ENCODE measurements at regions not wholly inside any gene's neighbourhood (a gene's known extent, or its start where the extent isn't known, plus 50 kb on each side); places are given as distances from the start of the nearest gene placed in this dataset.

- H3K4me3 ChIP-seq (replicated peaks; ENCODE audit: low read depth, low read length), result no peak overlapping the region
- TF ChIP-seq, protein P1, sequence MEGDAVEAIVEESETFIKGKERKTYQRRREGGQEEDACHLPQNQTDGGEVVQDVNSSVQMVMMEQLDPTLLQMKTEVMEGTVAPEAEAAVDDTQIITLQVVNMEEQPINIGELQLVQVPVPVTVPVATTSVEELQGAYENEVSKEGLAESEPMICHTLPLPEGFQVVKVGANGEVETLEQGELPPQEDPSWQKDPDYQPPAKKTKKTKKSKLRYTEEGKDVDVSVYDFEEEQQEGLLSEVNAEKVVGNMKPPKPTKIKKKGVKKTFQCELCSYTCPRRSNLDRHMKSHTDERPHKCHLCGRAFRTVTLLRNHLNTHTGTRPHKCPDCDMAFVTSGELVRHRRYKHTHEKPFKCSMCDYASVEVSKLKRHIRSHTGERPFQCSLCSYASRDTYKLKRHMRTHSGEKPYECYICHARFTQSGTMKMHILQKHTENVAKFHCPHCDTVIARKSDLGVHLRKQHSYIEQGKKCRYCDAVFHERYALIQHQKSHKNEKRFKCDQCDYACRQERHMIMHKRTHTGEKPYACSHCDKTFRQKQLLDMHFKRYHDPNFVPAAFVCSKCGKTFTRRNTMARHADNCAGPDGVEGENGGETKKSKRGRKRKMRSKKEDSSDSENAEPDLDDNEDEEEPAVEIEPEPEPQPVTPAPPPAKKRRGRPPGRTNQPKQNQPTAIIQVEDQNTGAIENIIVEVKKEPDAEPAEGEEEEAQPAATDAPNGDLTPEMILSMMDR (IDR thresholded peaks at IDR 0.05; ENCODE audit: low read depth, low read length, missing control alignments), result no peak
- DNase-seq (ENCODE audit: extremely low read depth, low read depth), result no peak
These were observed 164.7 kb downstream of the LTN1 start for GRCh38 chr21:28828021-28828420.

DNA sequence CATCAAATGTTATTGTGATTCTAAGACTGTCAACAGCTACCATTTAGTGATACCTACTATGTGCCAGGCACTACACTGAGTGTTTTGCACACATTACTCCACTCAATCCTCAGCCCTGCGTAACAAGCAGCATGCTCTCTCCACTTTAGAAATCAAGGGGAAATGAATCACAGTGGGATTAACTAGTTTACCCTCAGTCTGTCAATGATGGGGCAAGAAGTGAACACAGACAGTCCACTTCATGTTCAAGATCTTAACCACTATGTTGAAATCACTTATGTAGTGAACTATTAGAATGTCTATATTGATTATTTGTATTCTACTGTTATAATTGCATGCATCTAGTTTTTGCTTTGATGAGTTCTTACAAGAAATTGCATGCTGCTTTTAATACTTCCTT, 165.3 kb downstream of the LTN1 start:
- H3K4me3 ChIP-seq (replicated peaks; ENCODE audit: low read depth, low read length), result no peak overlapping the region
- DNase-seq (ENCODE audit: extremely low read depth, low read depth), result no peak
- TF ChIP-seq, protein P1 (IDR thresholded peaks at IDR 0.05; ENCODE audit: low read depth, low read length, missing control alignments), result no peak

- H3K4me3 ChIP-seq (replicated peaks; ENCODE audit: low read depth, low read length), result no peak overlapping the region
- TF ChIP-seq, protein P1 (IDR thresholded peaks at IDR 0.05; ENCODE audit: low read depth, low read length, missing control alignments), result no peak
- no peak for DNase-seq (ENCODE audit: extremely low read depth, low read depth)
These were observed 166.1 kb downstream of the LTN1 start for GRCh38 chr21:28826569-28826968.

GRCh38 chr21:28826021-28826420, 166.7 kb downstream of the LTN1 start:
- TF ChIP-seq, protein P1 (IDR thresholded peaks at IDR 0.05; ENCODE audit: low read depth, low read length, missing control alignments), result no peak
- no peak for DNase-seq (ENCODE audit: extremely low read depth, low read depth)
- H3K4me3 ChIP-seq (replicated peaks; ENCODE audit: low read depth, low read length), result no peak overlapping the region

GRCh38 chr21:28823429-28823828, 169.2 kb downstream of the LTN1 start:
- TF ChIP-seq, protein P1 (IDR thresholded peaks at IDR 0.05; ENCODE audit: low read depth, low read length, missing control alignments), result no peak
- H3K4me3 ChIP-seq (replicated peaks; ENCODE audit: low read depth, low read length), result no peak overlapping the region
- no peak for DNase-seq (ENCODE audit: extremely low read depth, low read depth)

DNA sequence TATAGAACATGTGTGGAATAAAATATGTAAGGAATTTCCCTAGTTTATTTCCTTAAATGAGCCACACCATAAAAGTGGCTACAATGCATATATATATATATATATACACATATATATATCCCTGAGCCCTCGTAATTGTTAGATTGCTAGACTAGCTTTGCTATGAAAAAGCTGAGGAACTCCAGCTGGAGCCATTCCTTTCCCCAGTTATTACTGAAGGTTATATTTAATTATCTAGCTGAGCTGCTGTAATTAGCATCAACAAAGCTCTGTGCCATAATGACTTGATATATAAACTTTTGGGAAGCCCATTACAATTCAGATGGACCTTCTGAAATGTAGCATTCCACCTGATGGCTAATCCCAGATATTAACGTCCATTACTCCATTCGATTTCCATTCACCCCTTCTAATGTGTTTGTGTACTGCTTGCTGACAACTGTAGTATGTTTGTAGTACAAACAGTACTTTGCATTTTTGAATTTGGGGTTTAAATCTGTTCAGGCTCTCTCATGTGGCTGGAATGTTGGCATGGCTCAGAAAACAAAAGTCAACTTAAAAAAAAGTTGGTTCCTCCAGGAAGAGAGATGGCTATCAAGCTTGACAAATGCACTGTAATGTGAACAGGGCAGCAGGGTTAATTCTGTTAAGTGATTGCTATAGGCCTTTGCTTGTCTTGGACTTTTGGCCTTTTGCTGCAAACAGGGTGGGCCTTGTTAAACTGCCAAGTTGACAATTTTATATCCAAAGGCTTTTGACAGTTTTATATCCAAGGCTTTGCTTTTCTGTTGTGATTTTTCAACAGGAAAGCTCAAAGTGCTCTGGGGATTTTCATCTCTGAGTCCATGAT, 170.0 kb downstream of the LTN1 start:
- TF ChIP-seq, protein P1 (IDR thresholded peaks at IDR 0.05; ENCODE audit: low read depth, low read length, missing control alignments), result no peak
- no peak overlapping the region for H3K4me3 ChIP-seq (replicated peaks; ENCODE audit: low read depth, low read length)
- DNase-seq (ENCODE audit: extremely low read depth, low read depth), result peak; percentile 63

- TF ChIP-seq, protein P1 (IDR thresholded peaks at IDR 0.05; ENCODE audit: low read depth, low read length, missing control alignments), result no peak
- H3K4me3 ChIP-seq (replicated peaks; ENCODE audit: low read depth, low read length), result no peak overlapping the region
- no peak for DNase-seq (ENCODE audit: extremely low read depth, low read depth)
These were observed 170.6 kb downstream of the LTN1 start for GRCh38 chr21:28822123-28822399.

Measured in HFF-Myc (cell line).